RWPE1 (cell line): ENCODE measurements at regions not wholly inside any gene's neighbourhood (a gene's known extent, or its start where the extent isn't known, plus 50 kb on each side); places are given as distances from the start of the nearest gene placed in this dataset.

Experiments
- CTCF ChIA-PET: fragments of 350-600 bp; sonication (Branson Sonifier 250); formaldehyde crosslinking; extraction: SDS; loops from one replicate; lab custom pipeline; 2021; lab: Yijun Ruan, JAX
- POLR2A ChIA-PET: fragments of 400-600 bp; formaldehyde crosslinking; extraction: SDS; loops from one replicate; lab custom pipeline; 2020; ENCODE audit warnings: antibody characterized with exemption; ENCODE audit not compliant: low non-redundant PET; lab: Yijun Ruan, JAX
- DNase-seq: peaks from one replicate; pipeline ENCODE4 v3.0.0; 2012; ENCODE audit warnings: low spot score
- H3K27ac ChIP-seq: fragments of 450-650 bp; 2 replicates; pipeline ENCODE4 v1.5.1; 2017
- TF ChIP-seq, protein P1 (sequence below): fragments of 450-650 bp; conservative IDR thresholded peaks from 2 replicates; pipeline ENCODE4 v1.5.1; 2017; ENCODE audit warnings: low read depth, mild to moderate bottlenecking

DNA sequence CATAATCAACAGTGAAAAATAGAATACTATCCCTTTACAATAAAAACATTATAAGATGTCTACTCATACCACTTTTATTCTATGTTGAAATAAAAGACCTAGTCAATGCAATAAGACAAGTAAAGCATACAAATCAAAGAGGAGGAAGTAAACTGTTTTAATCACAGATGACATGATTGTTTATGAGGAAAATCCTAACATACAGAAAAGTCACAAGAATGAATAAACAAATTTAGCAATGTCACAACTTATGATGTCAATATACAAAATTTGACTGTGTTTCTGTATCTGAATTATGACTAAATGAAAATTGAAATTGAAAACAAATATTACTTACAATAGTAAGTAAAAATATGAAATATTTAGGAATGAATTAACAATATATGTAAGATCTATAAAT lies 221.9 kb upstream of the GRIA4 start:
- TF ChIP-seq, protein P1, sequence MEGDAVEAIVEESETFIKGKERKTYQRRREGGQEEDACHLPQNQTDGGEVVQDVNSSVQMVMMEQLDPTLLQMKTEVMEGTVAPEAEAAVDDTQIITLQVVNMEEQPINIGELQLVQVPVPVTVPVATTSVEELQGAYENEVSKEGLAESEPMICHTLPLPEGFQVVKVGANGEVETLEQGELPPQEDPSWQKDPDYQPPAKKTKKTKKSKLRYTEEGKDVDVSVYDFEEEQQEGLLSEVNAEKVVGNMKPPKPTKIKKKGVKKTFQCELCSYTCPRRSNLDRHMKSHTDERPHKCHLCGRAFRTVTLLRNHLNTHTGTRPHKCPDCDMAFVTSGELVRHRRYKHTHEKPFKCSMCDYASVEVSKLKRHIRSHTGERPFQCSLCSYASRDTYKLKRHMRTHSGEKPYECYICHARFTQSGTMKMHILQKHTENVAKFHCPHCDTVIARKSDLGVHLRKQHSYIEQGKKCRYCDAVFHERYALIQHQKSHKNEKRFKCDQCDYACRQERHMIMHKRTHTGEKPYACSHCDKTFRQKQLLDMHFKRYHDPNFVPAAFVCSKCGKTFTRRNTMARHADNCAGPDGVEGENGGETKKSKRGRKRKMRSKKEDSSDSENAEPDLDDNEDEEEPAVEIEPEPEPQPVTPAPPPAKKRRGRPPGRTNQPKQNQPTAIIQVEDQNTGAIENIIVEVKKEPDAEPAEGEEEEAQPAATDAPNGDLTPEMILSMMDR, result no peak
- H3K27ac ChIP-seq, result no peak overlapping the region
- DNase-seq, result no peak
- CTCF ChIA-PET, result interaction anchor here (0.6 kb wide), 1 partner anchor 1617 kb away, joined by 3 read pairs; no protein-coding TSS in a partner anchor
- POLR2A ChIA-PET, result no interaction called here

DNA sequence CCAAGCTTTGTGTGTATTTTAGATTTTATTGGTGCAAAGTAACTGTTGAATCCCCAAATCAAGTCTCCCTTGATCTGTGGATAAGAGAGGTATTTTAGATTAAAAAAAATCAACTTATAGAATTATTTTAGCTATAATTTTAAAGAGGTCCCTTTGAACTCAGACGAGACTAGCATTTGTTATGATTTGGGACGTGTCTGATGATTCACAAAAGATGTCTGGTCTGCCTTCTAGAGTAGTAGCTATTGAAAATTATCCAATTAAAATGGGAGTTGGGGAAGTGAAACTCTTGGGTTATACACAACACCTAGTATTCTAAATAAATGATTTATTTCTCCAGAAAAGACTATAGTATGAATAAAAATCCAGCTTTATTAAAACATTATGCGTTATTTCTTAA lies 227.9 kb upstream of the GRIA4 start:
- DNase-seq, result no peak
- ChIA-PET POLR2A (no interaction called here), CTCF (no interaction called here)
- no peak overlapping the region for H3K27ac ChIP-seq
- TF ChIP-seq, protein P1, result no peak

DNA sequence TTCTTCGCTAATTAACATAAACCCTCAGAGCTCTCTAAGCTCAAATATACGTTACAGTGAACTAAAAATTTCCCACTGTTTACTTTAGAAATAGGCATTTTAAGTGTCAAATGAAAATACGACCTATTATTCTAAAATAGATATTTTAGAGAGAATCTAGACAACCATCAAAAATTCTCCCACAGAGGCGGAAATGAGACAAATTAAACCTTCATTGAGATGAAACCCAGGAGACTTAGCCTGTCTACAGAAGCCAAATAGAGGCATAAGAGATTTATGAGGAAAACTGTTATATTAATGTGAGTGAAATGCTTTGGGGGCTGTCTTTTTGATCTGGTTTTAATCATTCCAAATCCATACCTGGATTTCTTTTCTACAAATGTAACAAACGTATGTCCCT lies 232.0 kb upstream of the GRIA4 start:
- ChIA-PET POLR2A (no interaction called here), CTCF (no interaction called here)
- TF ChIP-seq, protein P1, result no peak
- no peak overlapping the region for H3K27ac ChIP-seq
- DNase-seq, result no peak

DNA sequence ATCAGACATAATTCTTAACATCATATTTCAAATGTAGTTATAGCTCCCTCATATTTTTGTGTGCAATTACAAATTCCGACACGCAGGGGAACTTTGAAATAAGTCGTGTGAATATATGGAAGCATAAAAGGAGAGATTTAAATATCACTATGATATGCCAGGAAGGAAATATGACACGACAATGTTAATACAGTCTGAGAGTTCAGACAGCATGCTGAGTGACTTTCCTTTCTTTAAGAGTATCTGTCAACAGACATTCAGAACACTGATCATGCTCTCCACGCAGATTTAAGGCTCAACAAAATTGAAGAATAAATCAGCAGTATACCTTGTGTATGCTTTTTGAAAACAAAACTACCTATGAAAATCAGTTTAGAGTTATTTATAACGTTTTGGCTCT lies 232.6 kb upstream of the CARD18 start:
- DNase-seq, result no peak
- no peak overlapping the region for H3K27ac ChIP-seq
- ChIA-PET POLR2A (no interaction called here), CTCF (no interaction called here)
- TF ChIP-seq, protein P1, result no peak

DNA sequence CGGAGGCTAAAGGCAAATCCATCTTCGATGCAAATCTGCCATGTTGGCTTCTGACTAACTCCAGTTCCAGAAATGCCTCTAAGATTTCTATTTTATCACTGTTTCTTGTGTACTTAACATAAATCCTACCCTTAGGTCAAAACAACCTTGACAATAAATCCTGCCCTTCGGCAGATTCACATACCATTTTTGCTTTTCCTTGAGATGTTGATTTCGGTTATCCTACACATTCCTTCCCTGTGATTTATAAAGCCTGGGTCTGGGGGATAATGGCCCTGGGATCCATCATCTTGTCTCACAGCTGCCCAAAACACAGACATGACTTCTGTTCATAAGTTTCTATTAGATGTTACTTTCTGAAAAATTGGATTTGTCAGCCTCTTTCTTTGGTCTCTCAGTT lies 231.7 kb upstream of the CARD18 start:
- DNase-seq, result no peak
- ChIA-PET POLR2A (no interaction called here), CTCF (no interaction called here)
- TF ChIP-seq, protein P1, result no peak
- H3K27ac ChIP-seq, result no peak overlapping the region

DNA sequence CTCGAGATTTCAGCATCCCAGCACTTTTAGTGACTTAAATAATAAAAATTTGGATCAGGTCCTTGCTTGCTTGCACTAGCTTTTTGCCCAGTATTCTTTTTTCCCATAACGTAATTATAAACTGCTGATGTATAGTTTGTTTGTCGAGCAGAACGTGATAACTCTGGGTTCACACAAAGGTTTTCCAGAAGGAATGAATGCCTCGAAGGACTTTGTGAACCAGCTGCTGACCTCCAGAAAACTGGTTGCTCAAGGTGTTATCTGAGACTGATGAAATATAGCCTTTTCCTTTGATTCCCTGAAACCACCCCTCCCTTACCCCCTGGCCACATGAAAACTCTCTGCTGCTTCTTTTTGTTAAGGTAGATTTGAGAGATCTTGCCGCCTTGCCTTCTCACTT lies 229.1 kb upstream of the CARD18 start:
- ChIA-PET POLR2A (no interaction called here), CTCF (no interaction called here)
- no peak overlapping the region for H3K27ac ChIP-seq
- DNase-seq, result no peak
- TF ChIP-seq, protein P1, result no peak

DNA sequence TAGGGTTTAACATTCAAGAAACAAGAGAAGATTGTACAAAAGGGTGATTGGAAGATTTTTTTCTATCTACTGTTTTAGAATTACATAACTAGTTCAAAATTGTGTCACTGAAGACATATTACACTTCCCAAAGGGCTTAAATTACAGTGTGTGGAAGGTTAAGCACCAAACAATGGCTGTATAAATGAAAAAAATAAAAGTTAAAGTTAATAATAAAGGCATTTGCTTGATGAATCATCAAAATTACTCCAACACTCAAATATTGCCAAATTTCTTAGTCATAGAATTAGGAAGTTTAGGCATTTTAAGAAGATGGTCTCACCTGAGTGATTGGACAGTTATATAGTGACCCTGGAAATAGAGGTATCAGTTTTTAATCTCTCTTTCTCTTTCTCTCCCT lies 227.6 kb upstream of the CARD18 start:
- TF ChIP-seq, protein P1, result no peak
- CTCF ChIA-PET, result interaction anchor here (0.9 kb wide), 1 partner anchor 673 kb away, joined by 3 read pairs; no protein-coding TSS in a partner anchor
- no peak for DNase-seq
- POLR2A ChIA-PET, result no interaction called here
- H3K27ac ChIP-seq, result no peak overlapping the region
